Omental fat pad (tissue), 3 donors: ENCODE measurements at regions not wholly inside any gene's neighbourhood (a gene's known extent, or its start where the extent isn't known, plus 50 kb on each side); places are given as distances from the start of the nearest gene placed in this dataset.

Experiments
- ATAC-seq: fragments of 150-250 bp; one replicate; pipeline ENCODE4 v1.9.1; 2016; ENCODE audit warnings: mild to moderate bottlenecking, moderate library complexity; ENCODE audit not compliant: low FRiP score
- DNase-seq: peaks from one replicate; pipeline ENCODE4 v3.0.0-alpha.2; 2019; ENCODE audit warnings: low spot score
- TF ChIP-seq, protein P1 (sequence below), 3 donors: fragments of 450-650 bp; IDR thresholded peaks; one replicate each; pipeline ENCODE4 v1.5.1; 2016 to 2017; ENCODE audit warnings: antibody characterized with exemption in 3 of 3, mild to moderate bottlenecking in 3 of 3, moderate library complexity in 2 of 3

DNA sequence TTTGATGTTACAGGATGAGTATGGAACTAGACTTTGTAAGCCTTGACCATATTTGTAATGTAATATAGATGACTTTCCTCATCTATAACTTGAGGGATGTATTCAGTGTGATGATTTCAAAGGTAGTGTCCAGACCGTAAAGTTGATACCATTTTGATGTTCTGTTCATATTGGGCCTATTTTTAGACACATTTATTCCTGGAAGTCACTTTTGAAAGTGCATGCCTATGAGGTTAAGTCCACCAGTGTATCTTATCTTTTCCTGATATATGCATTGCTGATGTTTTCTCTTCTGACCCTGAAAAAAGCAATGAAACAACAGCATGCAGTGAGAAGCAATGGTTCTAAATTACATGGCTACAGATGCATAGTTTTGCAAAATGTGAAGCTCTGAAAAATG lies 244.7 kb upstream of the PDGFD start:
- ATAC-seq (no peak), DNase-seq (no peak)
- TF ChIP-seq, protein P1, sequence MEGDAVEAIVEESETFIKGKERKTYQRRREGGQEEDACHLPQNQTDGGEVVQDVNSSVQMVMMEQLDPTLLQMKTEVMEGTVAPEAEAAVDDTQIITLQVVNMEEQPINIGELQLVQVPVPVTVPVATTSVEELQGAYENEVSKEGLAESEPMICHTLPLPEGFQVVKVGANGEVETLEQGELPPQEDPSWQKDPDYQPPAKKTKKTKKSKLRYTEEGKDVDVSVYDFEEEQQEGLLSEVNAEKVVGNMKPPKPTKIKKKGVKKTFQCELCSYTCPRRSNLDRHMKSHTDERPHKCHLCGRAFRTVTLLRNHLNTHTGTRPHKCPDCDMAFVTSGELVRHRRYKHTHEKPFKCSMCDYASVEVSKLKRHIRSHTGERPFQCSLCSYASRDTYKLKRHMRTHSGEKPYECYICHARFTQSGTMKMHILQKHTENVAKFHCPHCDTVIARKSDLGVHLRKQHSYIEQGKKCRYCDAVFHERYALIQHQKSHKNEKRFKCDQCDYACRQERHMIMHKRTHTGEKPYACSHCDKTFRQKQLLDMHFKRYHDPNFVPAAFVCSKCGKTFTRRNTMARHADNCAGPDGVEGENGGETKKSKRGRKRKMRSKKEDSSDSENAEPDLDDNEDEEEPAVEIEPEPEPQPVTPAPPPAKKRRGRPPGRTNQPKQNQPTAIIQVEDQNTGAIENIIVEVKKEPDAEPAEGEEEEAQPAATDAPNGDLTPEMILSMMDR (IDR thresholded peaks at IDR 0.05) = no peak

- DNase-seq (no peak), ATAC-seq (no peak)
- TF ChIP-seq, protein P1 (IDR thresholded peaks at IDR 0.05) = no peak
These were observed 241.3 kb upstream of the PDGFD start for GRCh38 chr11:104405277-104405676.

- TF ChIP-seq, protein P1 (IDR thresholded peaks at IDR 0.05) = no peak
- DNase-seq = no peak
- ATAC-seq = no peak
These were observed 240.6 kb upstream of the PDGFD start for GRCh38 chr11:104404231-104405175.

- no peak for DNase-seq
- ATAC-seq = no peak
- TF ChIP-seq, protein P1 (IDR thresholded peaks at IDR 0.05) = no peak
These were observed 239.0 kb upstream of the PDGFD start for GRCh38 chr11:104402812-104403521.

GRCh38 chr11:104394508-104394907 lies 230.6 kb upstream of the PDGFD start:
- ATAC-seq = no peak
- TF ChIP-seq, protein P1 (IDR thresholded peaks at IDR 0.05) = no peak
- no peak for DNase-seq

GRCh38 chr11:104390651-104391050 lies 226.7 kb upstream of the PDGFD start:
- ATAC-seq (no peak), DNase-seq (no peak)
- TF ChIP-seq, protein P1 (IDR thresholded peaks at IDR 0.05) = no peak
